GM19395 (cell line): ENCODE measurements at regions not wholly inside any gene's neighbourhood (a gene's known extent, or its start where the extent isn't known, plus 50 kb on each side); places are given as distances from the start of the nearest gene placed in this dataset.
A peak's percentile ranks its signal among the peaks of the same experiment; 100 is the strongest.
"Not testable (repeated sequence)": the region's sequence is repeated elsewhere in the genome, so short reads cannot be mapped to it uniquely, and the experiment has no call there.

Source experiments
- ATAC-seq: cut with Tn5 transposase; IDR thresholded peaks from one replicate; pipeline ENCODE4 v1.9.1; 2021; ENCODE audit warnings: mild to moderate bottlenecking, moderate library complexity; ENCODE audit not compliant: unreplicated experiment

DNA sequence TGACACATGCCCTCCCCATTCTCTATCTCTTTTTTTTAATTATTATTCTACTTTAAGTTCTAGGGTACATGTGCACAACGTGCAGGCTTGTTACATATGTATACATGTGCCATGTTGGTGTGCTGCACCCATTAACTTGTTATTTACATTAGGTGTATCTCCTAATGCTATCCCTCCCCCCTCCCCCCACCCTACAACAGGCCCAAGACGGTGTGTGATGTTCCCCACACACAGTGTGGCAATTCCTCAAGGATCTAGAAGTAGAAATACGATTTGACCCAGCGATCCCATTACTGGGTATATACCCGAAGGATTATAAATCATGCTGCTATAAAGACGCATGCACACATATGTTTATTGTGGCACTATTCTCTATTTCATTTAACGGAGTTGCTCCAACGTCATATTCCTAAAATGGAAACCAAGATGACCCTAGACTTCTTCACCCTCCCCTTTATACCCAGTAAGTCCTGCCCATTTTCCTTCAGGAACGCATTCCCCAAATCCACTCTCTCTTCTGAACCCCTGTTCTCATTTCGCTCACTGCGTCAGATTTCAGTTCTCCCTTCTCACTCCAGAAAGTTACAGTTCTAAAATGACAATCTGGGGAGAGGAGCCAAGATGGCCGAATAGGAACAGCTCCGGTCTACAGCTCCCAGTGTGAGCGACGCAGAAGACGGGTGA, 175.6 kb downstream of the MEX3B start:
- not testable (repeated sequence) for ATAC-seq

DNA sequence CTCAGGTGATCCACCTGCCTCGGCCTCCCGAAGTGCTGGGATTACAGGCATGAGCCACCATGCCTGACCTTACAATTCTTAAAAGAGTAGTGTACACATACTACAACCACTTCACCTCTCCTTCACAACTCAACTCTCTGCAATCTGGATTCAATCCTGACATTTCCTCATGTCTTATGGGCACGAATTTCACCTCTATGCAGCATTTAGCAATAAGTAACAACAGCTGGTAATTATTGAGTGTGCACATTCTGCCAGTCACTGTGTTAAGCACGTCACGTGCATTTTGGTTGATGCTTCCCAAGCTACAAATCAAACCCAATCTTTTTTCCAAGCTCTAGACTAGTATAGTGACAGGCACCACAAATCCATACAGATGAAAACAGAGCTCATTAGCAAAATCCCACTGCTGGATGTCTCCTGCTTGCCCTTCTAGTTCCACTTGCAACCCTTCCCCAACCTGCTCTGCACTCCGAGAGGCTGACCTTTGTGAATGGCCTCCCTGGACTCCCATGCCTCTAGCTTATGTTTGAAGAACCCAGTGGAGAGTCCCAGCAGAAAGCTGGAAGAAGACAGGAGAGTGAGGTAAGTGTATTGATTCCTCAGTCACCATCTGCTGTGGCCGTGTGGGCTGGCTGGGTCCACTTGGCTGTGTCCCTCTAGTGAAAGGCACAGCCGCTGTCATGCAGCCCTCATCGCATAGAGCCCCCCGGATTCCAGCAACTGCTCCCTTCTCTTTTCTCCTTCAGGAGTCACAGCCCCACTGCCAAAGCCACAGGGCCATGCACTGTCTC, 176.5 kb downstream of the MEX3B start:
- no peak for ATAC-seq

DNA sequence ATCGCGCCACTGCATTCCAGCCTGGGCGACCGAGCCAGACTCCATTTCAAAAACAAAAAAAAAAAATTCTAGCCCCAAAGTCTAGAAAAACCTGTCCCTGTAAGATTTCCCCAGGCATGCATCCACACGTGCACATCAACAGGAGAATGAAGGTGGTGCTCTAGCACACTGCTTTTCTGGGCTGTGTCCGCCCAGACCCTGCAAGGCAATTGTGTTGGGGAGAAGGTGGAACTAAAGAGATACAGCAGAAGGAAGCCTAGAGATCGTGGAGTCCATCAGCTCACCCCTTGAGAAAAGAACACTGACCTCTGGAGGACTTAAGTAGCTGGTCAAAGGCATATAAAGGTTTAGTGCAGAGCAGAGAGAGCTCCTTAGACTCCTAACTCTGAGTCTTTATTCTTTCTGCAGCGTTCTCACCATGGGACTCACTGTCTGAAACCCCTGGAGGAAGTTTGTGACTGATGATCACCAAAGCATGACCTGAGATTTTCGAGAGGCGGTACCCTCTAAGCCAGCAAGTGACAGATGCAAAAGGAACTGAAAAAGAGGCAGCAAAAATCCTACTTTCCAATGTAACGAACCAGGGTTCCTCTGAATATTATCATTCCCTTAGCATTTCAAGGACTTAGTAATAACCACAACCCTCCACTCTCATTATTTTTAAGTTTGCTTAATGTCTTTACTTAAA, 179.8 kb downstream of the MEX3B start:
- ATAC-seq, result peak; percentile 100

DNA sequence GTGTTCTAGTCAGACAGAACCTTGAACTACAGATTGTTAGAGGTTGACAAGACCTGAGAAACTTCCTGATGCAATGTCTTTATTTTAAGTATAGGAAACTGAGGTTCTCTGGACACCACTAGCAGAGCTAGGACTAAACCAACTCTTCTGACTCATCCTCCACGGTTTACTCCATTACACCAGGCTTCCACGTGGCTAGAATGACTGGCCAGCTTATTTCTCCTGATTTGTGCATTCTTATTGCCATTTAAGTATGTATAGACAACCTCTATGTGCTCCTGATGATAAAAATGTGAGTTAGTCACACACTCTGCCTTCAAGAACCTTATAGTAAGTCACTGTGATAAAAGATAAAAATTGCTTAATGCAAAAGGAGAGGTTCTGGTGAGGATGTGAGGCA, 182.7 kb downstream of the MEX3B start:
- no peak for ATAC-seq

DNA sequence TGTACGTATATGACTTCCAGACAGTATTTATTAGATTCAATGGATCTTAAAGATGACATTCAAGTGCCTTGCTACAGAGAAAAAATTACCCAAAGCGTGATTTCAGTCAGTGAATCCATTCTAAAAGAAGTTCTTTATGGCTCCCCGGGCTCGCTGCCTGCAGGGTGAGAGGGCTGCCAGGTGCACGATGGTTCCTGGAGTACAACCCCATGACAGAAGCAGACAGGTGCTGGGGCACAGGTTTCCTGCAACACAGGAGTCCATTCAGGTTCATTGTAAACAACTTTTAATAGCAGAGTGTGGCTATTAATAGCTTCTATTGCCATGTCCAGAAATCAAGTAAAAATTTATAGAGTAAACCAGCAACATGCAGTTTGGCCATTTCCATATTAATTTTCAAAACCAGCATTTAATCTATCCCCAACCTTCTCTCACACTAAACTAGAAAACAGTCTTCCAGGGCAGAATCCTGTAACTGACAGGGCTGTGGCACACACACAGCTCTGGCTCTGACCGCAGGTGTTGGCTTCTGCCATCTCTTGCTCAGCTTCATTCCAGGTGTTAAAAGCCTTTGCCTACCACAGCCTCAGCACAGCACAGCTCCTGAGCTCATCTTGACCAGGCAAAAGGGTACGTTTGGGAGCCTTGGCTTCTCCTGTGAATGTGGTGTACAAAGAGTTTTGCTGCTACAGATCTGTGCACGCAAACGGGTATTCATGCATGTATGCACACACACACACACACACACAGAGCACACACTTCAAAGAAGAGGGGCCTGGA, 185.9 kb downstream of the MEX3B start:
- no peak for ATAC-seq

DNA sequence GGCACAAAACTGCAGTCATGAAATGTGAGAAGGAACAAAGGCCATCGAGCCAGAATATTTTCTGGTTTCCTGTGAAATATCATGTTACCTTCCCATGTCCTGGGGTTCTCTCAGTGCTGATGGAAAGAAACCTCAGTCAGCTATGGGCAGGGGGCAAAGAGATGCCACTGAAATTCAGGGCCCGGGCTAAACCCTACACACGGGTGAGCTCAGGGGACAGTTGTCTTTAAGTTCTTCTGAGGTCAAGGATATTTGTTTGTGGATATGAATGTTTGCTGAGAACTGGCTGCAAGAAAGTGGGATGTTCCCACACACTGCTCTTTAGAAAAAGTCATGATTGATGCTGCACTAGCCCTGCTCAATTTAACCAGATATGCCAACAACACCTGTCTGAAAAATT, 187.2 kb downstream of the MEX3B start:
- no peak for ATAC-seq

DNA sequence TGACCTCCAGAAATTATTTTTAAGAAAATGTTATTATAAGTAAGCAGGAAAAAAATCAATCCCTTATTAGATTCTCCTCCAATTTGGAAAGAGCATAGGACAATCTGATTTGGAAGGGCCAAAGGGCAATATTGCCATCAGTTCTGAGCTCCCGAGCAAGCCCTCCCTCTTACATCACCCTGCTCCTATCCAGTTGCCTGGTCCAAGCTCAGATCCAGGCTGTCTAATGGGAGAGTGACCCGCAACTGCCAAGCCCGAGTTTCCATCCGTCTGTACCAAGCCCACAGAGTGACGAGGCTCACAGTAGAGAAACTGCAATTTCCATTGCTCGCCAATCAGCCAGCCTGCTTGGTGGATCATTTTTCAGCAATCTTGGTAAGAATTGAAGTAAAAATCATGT, 187.7 kb downstream of the MEX3B start:
- no peak for ATAC-seq

DNA sequence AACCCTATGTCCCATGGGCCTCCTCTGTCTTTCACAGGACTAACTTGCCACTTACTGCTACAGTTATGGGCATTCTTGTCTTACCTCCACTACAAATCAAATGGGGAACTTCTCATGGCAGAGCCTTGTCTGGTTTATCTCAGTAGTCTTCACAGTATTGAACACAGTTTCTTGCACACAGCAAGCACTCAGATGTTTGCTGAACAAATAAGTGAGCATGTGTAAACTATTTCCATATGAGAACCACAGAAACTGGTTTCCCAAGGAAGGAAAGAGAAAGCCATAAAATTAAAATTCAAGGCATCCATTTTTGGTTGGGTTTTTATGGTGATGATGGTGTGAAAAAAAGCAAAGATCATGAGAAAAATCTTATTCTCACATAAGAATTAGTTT, 189.2 kb downstream of the MEX3B start:
- no peak for ATAC-seq

DNA sequence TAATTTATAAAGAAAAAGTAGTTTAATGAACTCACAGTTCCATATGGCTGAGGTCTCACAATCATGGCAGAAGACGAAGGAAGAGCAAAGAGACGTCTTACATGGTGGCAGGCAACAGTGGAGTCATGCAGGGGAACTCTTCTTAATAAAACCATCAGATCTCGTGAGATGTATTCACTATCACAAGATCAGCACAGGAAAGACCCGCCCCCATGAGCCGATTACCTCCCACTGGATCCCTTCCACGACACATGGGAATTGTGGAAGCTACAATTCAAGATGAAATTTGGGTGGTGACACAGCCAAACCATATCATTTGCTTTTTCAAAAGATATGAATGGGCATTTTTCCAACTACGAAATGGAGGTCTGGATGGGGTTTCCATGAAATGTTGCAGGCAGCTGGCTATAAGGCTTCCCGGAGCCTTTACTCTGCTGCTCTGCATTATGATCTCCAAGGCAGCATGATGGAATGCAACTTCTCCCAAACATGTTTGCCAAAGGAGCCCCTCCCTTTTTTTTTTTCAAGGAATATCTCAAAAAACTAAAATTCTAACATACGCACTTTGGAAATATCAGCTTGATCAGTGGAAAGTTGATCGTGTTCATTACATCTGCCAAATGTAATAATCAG, 189.7 kb downstream of the MEX3B start:
- ATAC-seq, result no peak

DNA sequence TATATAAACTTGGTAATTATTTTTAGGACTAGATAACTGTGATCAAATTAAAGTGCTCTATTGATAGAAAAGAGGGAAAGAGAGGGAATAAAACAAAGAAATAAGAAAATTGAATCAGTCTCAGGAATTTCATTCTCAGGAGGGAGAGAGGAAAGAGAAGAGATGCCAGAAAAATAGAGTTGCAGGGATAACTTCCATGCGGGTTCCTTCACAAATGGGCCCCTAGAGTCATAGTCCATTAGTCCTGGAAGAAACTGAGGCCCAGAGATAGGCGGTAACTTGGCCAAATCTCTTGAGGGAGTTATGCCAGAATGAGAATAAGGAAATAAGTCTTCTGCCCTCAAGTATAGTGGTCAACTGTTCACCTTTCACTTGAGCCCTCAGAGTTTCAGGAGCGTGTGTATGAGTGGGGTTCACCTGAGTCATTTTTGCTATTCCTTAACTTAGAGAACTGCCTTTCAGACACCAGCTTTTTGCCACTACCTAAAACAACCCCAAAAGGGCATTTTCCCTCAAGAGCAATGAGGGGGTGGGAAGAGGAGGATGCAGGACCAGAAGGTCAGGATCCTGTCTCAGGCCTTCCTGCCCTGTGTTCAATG, 192.6 kb downstream of the MEX3B start:
- ATAC-seq, result no peak

DNA sequence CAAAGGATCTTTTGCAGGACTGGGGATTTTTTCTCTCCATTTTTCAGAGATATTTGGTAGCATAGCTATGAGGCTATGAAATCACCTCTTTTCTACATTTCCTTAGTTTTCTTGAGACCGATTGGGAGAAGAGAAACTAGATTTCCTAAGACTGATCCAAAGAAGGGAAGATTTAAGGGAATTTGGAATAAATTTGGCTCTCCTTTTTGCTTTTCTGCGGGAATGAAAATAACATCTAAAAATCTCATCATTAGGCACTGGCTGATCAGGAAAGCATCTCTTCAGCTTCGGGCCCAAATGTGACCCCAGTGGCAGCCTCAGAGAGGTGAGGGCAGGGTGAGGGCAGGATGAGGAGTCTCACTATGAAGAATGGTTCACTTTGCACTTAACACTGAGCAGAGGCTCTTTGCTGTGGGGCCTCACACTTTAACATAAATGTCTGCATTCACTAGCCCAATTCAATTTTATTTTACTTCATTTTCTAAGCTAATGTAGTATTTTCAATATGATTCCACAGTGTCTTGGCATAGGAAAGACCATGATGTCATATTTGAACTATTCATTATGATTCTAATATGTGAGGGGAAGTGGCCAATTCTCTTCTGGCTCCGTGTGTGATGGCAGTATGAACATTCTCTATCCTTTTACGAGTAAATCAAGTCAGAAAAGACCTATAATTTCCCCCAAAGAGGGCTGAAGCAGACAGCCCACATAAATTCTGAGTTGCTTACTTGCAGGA, 193.2 kb downstream of the MEX3B start:
- ATAC-seq, result no peak

DNA sequence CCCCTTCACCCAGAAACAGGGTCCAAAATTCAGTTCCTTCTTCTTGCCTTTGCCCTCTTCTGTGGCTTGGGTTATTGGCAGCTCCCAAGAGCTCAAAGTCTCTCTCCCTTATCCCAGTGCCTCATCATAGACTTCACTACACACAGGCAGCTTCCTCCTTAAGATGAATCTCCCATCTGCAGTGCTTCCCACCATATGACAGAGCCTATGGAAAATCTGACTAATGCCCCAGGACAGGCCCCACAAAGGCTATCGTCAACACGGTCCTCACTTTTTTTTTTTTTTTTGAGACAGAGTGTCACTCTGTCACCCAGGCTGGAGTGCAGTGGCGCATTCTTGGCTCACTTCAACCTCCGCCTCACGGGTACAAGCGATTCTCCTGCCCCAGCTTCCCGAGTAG, 194.1 kb downstream of the MEX3B start:
- ATAC-seq, result no peak

DNA sequence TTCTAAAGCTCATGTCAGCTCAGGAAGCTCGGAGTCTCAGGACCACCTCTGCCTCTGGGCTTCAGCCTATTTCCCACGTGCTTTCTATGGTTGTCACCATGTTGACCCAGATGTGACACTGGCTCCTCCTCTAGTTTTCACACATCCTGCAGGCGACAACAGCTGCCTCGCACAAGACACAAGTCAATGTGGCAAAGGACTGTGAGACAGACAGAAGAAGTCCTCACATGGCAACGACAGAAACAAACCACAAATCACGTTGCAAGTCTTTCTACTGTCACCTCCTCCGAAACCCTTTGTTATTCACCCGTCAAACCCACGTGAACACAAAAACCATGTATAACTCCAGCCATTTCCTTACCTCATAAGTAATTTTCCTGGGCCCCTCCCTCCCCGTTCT, 194.5 kb downstream of the MEX3B start:
- ATAC-seq, result no peak

DNA sequence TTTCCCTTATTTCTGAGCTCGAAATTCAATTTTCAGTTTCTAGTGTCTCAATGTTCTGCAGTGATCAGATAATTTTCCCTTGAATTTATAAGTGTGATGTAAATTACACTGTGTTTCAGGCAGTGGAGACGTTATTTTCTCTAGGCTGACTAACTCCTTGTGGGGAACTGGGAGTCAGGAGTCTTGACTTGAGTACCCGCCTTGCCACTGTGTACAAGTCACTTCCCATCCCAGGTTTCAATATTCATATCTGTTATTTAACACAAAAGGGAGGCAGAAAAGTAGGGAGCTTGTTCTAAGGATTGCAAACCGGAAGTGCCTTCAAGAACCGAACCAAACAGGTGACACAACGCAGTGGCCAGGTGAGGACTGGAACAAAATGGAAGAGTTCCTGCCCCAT, 196.5 kb downstream of the MEX3B start:
- ATAC-seq, result no peak

DNA sequence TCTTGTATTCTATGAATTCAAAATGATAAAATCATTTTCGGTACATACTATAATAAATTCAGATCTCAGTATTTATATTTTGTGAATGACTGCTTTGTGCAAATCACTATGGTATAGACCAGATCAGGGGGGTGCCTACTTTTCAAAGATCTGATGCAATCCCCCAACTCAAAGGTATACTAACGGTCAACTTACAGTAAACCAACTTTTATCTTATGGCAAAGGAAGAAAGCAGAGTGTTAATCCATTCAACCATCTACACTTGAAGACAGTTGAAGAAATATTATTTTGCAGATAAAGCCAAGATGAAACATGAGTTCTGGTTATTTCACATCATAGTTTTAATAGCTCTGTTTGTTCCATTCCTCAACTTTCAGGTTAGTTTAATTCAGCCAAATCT, 197.1 kb downstream of the MEX3B start:
- no peak for ATAC-seq

DNA sequence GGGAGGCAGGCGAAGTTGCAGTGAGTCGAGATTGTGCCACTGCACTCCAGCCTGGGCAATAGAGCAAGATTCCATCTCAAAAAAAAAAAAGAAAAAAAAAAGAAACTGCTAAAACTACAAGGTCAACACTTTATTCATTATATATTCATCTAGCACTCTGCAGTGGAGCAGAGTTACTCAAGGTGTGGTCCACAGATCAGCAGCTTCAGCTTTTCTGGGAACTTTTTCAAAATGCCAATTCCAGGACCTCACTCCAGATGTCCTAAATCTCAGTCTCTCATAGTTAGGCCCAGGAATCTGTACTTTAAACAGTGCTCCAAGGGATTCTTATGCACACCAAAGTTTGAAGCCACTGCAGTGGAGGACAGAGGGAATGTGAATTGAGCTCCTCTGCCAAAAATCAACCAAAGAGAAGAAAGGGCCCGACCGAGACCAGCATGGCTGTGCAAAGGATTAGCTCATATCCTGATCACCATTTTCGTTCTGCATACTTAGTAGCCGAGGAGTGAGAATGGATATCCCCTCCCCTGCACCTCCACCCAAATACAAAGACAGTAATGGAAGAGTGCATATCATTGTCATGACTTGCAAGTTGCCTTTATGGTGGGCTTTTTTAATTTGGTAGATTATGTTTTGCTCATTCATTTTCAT, 201.9 kb downstream of the MEX3B start:
- ATAC-seq, result no peak

DNA sequence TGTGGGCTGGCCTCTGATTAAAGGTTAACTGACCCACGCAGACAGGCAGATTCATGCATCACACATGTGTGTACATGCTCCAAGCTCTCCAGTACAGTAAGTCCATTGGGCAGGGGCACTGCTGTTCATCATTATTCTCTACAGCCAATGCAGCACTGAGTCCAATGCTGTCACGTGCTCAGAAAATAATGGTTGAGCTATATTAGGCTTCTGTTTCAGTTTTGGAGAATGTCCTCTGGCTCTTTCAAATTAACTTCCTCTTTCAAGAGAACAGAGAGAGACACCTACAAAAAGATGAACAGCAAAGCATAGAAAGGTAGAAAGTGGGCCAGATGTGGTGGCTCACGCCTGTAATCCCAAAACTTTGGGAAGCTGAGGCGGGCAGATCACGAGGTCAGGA, 202.6 kb downstream of the MEX3B start:
- peak; percentile 95 for ATAC-seq

DNA sequence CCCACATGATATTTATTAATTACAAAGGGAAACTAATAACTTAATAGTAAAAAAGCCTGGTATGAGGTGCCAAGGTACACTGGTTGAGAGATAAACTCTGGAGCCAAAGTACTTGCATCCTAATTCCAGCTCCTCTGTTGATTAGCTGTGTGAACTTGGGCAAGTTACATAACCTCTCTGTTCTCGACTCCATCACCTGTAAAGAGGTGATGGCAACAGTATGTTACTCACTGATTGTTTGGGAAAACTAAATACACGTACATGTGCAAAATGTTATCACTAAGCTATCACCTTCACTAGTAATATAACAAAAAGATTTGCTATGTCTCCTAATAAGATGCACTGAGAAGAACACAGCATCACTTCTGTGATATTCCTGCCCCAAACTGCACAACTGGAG, 206.4 kb downstream of the MEX3B start:
- no peak for ATAC-seq

DNA sequence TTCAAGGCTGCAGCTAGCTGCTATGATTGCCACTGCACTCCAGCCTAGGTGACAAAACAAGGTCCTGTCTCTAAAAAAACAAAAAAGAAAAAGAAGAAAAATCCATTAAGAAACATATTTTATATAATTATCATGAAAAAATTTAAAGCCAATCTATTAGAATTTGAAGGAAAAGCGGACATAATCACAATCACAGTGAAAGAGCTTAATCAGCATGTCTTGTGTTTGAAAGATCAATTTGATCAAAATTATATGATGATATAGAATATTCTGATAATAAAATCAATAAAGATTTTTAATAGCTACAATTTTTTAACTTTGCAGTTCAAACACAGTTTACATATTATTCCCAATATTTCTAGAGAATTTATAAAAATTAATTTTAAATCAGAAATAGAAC, 210.1 kb downstream of the MEX3B start:
- no peak for ATAC-seq
